HG02840 (cell line): ENCODE measurements at regions not wholly inside any gene's neighbourhood (a gene's known extent, or its start where the extent isn't known, plus 50 kb on each side); places are given as distances from the start of the nearest gene placed in this dataset.

Experiments
- ATAC-seq: cut with Tn5 transposase; IDR thresholded peaks from one replicate; pipeline ENCODE4 v1.9.1; 2021; ENCODE audit warnings: mild to moderate bottlenecking, moderate library complexity, moderate number of reproducible peaks; ENCODE audit not compliant: unreplicated experiment, low FRiP score

- ATAC-seq = no peak
These were observed 1477.1 kb upstream of the PCDH7 start for GRCh38 chr4:29243054-29243453.

GRCh38 chr4:29243851-29244250 lies 1476.3 kb upstream of the PCDH7 start:
- no peak for ATAC-seq

GRCh38 chr4:29259556-29259955 lies 1460.6 kb upstream of the PCDH7 start:
- ATAC-seq = no peak

- no peak for ATAC-seq
These were observed 1457.2 kb upstream of the PCDH7 start for GRCh38 chr4:29262986-29263385.

- no peak for ATAC-seq
These were observed 1444.0 kb upstream of the PCDH7 start for GRCh38 chr4:29276150-29276549.

- no peak for ATAC-seq
These were observed 1442.8 kb upstream of the PCDH7 start for GRCh38 chr4:29277381-29277780.

- ATAC-seq = no peak
These were observed 1441.6 kb upstream of the PCDH7 start for GRCh38 chr4:29278585-29278984.

GRCh38 chr4:29289118-29289517 lies 1431.1 kb upstream of the PCDH7 start:
- ATAC-seq = no peak

GRCh38 chr4:29295280-29295679 lies 1424.9 kb upstream of the PCDH7 start:
- ATAC-seq = no peak

- ATAC-seq = no peak
These were observed 1415.6 kb upstream of the PCDH7 start for GRCh38 chr4:29304595-29304994.

GRCh38 chr4:29307256-29307655 lies 1412.9 kb upstream of the PCDH7 start:
- no peak for ATAC-seq

GRCh38 chr4:29307755-29308154 lies 1412.4 kb upstream of the PCDH7 start:
- ATAC-seq = no peak

- ATAC-seq = no peak
These were observed 1411.1 kb upstream of the PCDH7 start for GRCh38 chr4:29309050-29309449.

- no peak for ATAC-seq
These were observed 1409.9 kb upstream of the PCDH7 start for GRCh38 chr4:29310252-29310651.

- no peak for ATAC-seq
These were observed 1408.9 kb upstream of the PCDH7 start for GRCh38 chr4:29311247-29311646.

GRCh38 chr4:29319663-29320340 lies 1400.4 kb upstream of the PCDH7 start:
- ATAC-seq = no peak

- ATAC-seq = no peak
These were observed 1399.1 kb upstream of the PCDH7 start for GRCh38 chr4:29320947-29321620.

GRCh38 chr4:29326004-29326403 lies 1394.2 kb upstream of the PCDH7 start:
- no peak for ATAC-seq

- no peak for ATAC-seq
These were observed 1393.4 kb upstream of the PCDH7 start for GRCh38 chr4:29326816-29327215.

GRCh38 chr4:29336861-29337260 lies 1383.3 kb upstream of the PCDH7 start:
- ATAC-seq = no peak

- ATAC-seq = no peak
These were observed 1347.2 kb upstream of the PCDH7 start for GRCh38 chr4:29372971-29373370.

- no peak for ATAC-seq
These were observed 1344.5 kb upstream of the PCDH7 start for GRCh38 chr4:29375716-29376115.
